Activated T-helper 1 cell treated with anti-CD3 and anti-CD28 coated beads, Interleukin-12 subunit alpha, Interleukin-12 subunit beta, Interleukin-2, Interleukin-4 antibody, amounts not matched to agents 30 ng/mL and 10 ng/mL and 1 ng/mL, durations not matched to agents 14 hours and 24 hours and 36 hours (primary cell): ENCODE measurements at regions not wholly inside any gene's neighbourhood (a gene's known extent, or its start where the extent isn't known, plus 50 kb on each side); places are given as distances from the start of the nearest gene placed in this dataset.

Experiments used
- DNase-seq: peaks from one replicate; pipeline ENCODE4 v3.0.0; 2021; ENCODE audit warnings: low spot score
- H3K27ac Mint-ChIP-seq: one replicate; pipeline ENCODE4 v1.8.0; 2021; ENCODE audit warnings: mild to moderate bottlenecking, mixed read lengths
- H3K27me3 Mint-ChIP-seq: one replicate; pipeline ENCODE4 v1.8.0; 2022; ENCODE audit warnings: mild to moderate bottlenecking, moderate library complexity, mixed read lengths; ENCODE audit not compliant: insufficient read depth
- H3K36me3 Mint-ChIP-seq: one replicate; pipeline ENCODE4 v1.8.0; 2021; ENCODE audit warnings: low read depth, mixed read lengths
- H3K4me1 Mint-ChIP-seq: one replicate; pipeline ENCODE4 v1.8.0; 2021; ENCODE audit warnings: low read depth, mixed read lengths
- H3K4me3 Mint-ChIP-seq: one replicate; pipeline ENCODE4 v1.8.0; 2021; ENCODE audit warnings: mild to moderate bottlenecking, moderate library complexity, mixed read lengths
- H3K9me3 Mint-ChIP-seq: one replicate; pipeline ENCODE4 v1.8.0; 2021; ENCODE audit warnings: mixed read lengths
- intact Hi-C: fragments of 100-400 bp; cut with micrococcal nuclease; formaldehyde crosslinking; loops from one replicate; pipeline ENCODE4 v1.15.1; 2024

GRCh38 chr20:63096681-63097335 lies 90.0 kb upstream of the BHLHE23 start:
- no peak overlapping the region for H3K27ac Mint-ChIP-seq
- H3K9me3 Mint-ChIP-seq = no peaks in the 10 kb centered on the region
- intact Hi-C loops = no loop called here
- no peak for DNase-seq
- H3K4me1 Mint-ChIP-seq = no peaks in the 10 kb centered on the region
- H3K27me3 Mint-ChIP-seq = peaks cover 2% of the 10 kb centered on the region
- no peaks in the 10 kb centered on the region for H3K36me3 Mint-ChIP-seq
- H3K4me3 Mint-ChIP-seq = no peak overlapping the region

- Mint-ChIP-seq H3K27me3 (no peaks in the 10 kb centered on the region), H3K36me3 (no peaks in the 10 kb centered on the region), H3K27ac (no peak overlapping the region), H3K4me3 (no peak overlapping the region), H3K4me1 (no peaks in the 10 kb centered on the region), H3K9me3 (no peaks in the 10 kb centered on the region)
- intact Hi-C loops = no loop called here
- DNase-seq = no peak
These were observed 89.2 kb upstream of the BHLHE23 start for GRCh38 chr20:63095718-63096654.

GRCh38 chr20:63094767-63095499 lies 88.2 kb upstream of the BHLHE23 start:
- Mint-ChIP-seq H3K27me3 (no peaks in the 10 kb centered on the region), H3K27ac (no peak overlapping the region), H3K36me3 (no peaks in the 10 kb centered on the region), H3K9me3 (no peaks in the 10 kb centered on the region), H3K4me3 (no peak overlapping the region), H3K4me1 (no peaks in the 10 kb centered on the region)
- intact Hi-C loops = no loop called here
- DNase-seq = no peak

GRCh38 chr20:63093966-63094766 lies 87.4 kb upstream of the BHLHE23 start:
- H3K27me3 Mint-ChIP-seq = no peaks in the 10 kb centered on the region
- H3K4me1 Mint-ChIP-seq = no peaks in the 10 kb centered on the region
- no peak for DNase-seq
- H3K9me3 Mint-ChIP-seq = no peaks in the 10 kb centered on the region
- no peak overlapping the region for H3K4me3 Mint-ChIP-seq
- no peaks in the 10 kb centered on the region for H3K36me3 Mint-ChIP-seq
- intact Hi-C loops = no loop called here
- H3K27ac Mint-ChIP-seq = no peak overlapping the region

- intact Hi-C loops = no loop called here
- DNase-seq = no peak
- H3K9me3 Mint-ChIP-seq = no peaks in the 10 kb centered on the region
These were observed 86.0 kb upstream of the BHLHE23 start for GRCh38 chr20:63092660-63093215.

GRCh38 chr20:63091901-63092659 lies 85.3 kb upstream of the BHLHE23 start:
- Mint-ChIP-seq H3K9me3 (no peaks in the 10 kb centered on the region), H3K36me3 (no peaks in the 10 kb centered on the region), H3K27me3 (no peaks in the 10 kb centered on the region), H3K4me1 (no peaks in the 10 kb centered on the region), H3K27ac (no peak overlapping the region), H3K4me3 (no peak overlapping the region)
- no peak for DNase-seq
- intact Hi-C loops = no loop called here

More at GRCh38 chr20:63092660-63093215, 86.0 kb upstream of the BHLHE23 start:
- Mint-ChIP-seq H3K27ac (no peak overlapping the region), H3K27me3 (no peaks in the 10 kb centered on the region), H3K4me3 (no peak overlapping the region), H3K4me1 (no peaks in the 10 kb centered on the region), H3K36me3 (no peaks in the 10 kb centered on the region)

GRCh38 chr20:63090682-63091571 lies 84.2 kb upstream of the BHLHE23 start:
- no peaks in the 10 kb centered on the region for H3K36me3 Mint-ChIP-seq
- H3K27ac Mint-ChIP-seq = no peak overlapping the region

GRCh38 chr20:63090052-63090451 lies 83.3 kb upstream of the BHLHE23 start:
- H3K27ac Mint-ChIP-seq = no peak overlapping the region
- no peaks in the 10 kb centered on the region for H3K36me3 Mint-ChIP-seq
- no peak overlapping the region for H3K4me3 Mint-ChIP-seq
- intact Hi-C loops = no loop called here
- H3K27me3 Mint-ChIP-seq = no peaks in the 10 kb centered on the region
- no peak for DNase-seq
- no peaks in the 10 kb centered on the region for H3K9me3 Mint-ChIP-seq
- H3K4me1 Mint-ChIP-seq = no peaks in the 10 kb centered on the region

More at GRCh38 chr20:63090682-63091571, 84.2 kb upstream of the BHLHE23 start:
- Mint-ChIP-seq H3K9me3 (no peaks in the 10 kb centered on the region), H3K4me1 (no peaks in the 10 kb centered on the region), H3K27me3 (no peaks in the 10 kb centered on the region), H3K4me3 (no peak overlapping the region)
- intact Hi-C loops = no loop called here
- no peak for DNase-seq

- Mint-ChIP-seq H3K9me3 (no peaks in the 10 kb centered on the region), H3K4me3 (no peak overlapping the region), H3K4me1 (no peaks in the 10 kb centered on the region), H3K27ac (no peak overlapping the region), H3K36me3 (no peaks in the 10 kb centered on the region), H3K27me3 (no peaks in the 10 kb centered on the region)
- no peak for DNase-seq
- intact Hi-C loops = no loop called here
These were observed 82.5 kb upstream of the BHLHE23 start for GRCh38 chr20:63089051-63089907.

GRCh38 chr20:63087872-63088680 lies 81.3 kb upstream of the BHLHE23 start:
- intact Hi-C loops = no loop called here
- Mint-ChIP-seq H3K27ac (no peak overlapping the region), H3K4me1 (no peaks in the 10 kb centered on the region), H3K36me3 (no peaks in the 10 kb centered on the region), H3K4me3 (no peak overlapping the region), H3K27me3 (no peaks in the 10 kb centered on the region), H3K9me3 (no peaks in the 10 kb centered on the region)
- DNase-seq = no peak
